NB4 (cell line): ENCODE measurements at regions not wholly inside any gene's neighbourhood (a gene's known extent, or its start where the extent isn't known, plus 50 kb on each side); places are given as distances from the start of the nearest gene placed in this dataset.

Experiments
- CTCF ChIP-seq: IDR thresholded peaks from one replicate; pipeline ENCODE4 v1.5.1; 2012; ENCODE audit warnings: low read depth, low read length
- MAX ChIP-seq: IDR thresholded peaks from 2 replicates; pipeline ENCODE4 v1.6.1; 2011; ENCODE audit warnings: low read depth, low read length
- MYC ChIP-seq: IDR thresholded peaks from 2 replicates; pipeline ENCODE4 v1.6.1; 2011; ENCODE audit warnings: low read depth, low read length
- POLR2A ChIP-seq: IDR thresholded peaks from 2 replicates; pipeline ENCODE4 v1.6.1; 2011; ENCODE audit warnings: mild to moderate bottlenecking; ENCODE audit not compliant: insufficient read length; ENCODE audit errors: extremely low read depth

- no peak for TF ChIP-seq CTCF
- no peak for TF ChIP-seq POLR2A
- TF ChIP-seq MAX: no peak
- TF ChIP-seq MYC: no peak
These were observed 865.2 kb downstream of the SORCS3 start for GRCh38 chr10:105506262-105506661.
